C4-2B (cell line): ENCODE measurements at regions not wholly inside any gene's neighbourhood (a gene's known extent, or its start where the extent isn't known, plus 50 kb on each side); places are given as distances from the start of the nearest gene placed in this dataset.

Source experiments
- ZFX ChIP-seq: fragments of 450-650 bp; IDR thresholded peaks from 2 replicates; pipeline ENCODE4 v1.6.1; 2017
- TF ChIP-seq, protein P1 (sequence below): fragments of 450-650 bp; conservative IDR thresholded peaks from 2 replicates; pipeline ENCODE4 v1.5.1; 2017; ENCODE audit warnings: mild to moderate bottlenecking

DNA sequence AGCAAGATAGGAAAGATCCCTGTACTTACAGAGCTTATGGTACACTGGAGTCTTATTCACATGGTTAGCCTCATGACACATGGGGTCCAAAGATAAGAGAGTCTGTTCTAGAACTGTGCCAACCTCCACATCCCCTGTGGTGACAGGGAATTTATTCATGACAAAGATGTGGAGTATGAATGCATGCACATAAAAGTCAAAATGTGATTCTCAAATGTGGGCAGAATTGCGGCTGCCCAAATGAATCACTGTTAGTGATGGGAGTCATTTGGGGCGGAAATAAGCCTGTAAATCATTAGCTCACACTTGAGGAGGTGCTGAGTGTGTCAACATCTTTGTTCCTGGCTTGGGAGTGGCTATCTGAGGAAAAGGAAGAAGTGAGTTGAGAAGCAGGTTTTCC, 560.6 kb downstream of the SLC4A3 start:
- TF ChIP-seq, protein P1, sequence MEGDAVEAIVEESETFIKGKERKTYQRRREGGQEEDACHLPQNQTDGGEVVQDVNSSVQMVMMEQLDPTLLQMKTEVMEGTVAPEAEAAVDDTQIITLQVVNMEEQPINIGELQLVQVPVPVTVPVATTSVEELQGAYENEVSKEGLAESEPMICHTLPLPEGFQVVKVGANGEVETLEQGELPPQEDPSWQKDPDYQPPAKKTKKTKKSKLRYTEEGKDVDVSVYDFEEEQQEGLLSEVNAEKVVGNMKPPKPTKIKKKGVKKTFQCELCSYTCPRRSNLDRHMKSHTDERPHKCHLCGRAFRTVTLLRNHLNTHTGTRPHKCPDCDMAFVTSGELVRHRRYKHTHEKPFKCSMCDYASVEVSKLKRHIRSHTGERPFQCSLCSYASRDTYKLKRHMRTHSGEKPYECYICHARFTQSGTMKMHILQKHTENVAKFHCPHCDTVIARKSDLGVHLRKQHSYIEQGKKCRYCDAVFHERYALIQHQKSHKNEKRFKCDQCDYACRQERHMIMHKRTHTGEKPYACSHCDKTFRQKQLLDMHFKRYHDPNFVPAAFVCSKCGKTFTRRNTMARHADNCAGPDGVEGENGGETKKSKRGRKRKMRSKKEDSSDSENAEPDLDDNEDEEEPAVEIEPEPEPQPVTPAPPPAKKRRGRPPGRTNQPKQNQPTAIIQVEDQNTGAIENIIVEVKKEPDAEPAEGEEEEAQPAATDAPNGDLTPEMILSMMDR = no peak
- TF ChIP-seq ZFX = no peak
